HEK293T (cell line): ENCODE measurements at regions not wholly inside any gene's neighbourhood (a gene's known extent, or its start where the extent isn't known, plus 50 kb on each side); places are given as distances from the start of the nearest gene placed in this dataset.

ENCODE experiments used
- CTCF ChIA-PET: fragments of 350-600 bp; formaldehyde crosslinking; extraction: SDS; loops from one replicate; lab custom pipeline; 2021; ENCODE audit warnings: antibody characterized with exemption, inconsistent platforms; lab: Yijun Ruan, JAX
- POLR2A ChIA-PET: fragments of 350-600 bp; formaldehyde crosslinking; extraction: SDS; loops from one replicate; lab custom pipeline; 2020; ENCODE audit warnings: antibody characterized with exemption, inconsistent platforms; lab: Yijun Ruan, JAX
- DNase-seq: peaks from one replicate; pipeline ENCODE4 v3.0.0; 2012; ENCODE audit warnings: mixed read lengths; ENCODE audit errors: extremely low spot score
- ARNT ChIP-seq: fragments of 450-650 bp; IDR thresholded peaks from 2 replicates; pipeline ENCODE4 v1.6.1; 2017; ENCODE audit warnings: mild to moderate bottlenecking
- BHLHE40 ChIP-seq: fragments of 450-650 bp; IDR thresholded peaks from 2 replicates; pipeline ENCODE4 v1.6.1; 2016; ENCODE audit warnings: mild to moderate bottlenecking, moderate library complexity, borderline replicate concordance
- CTBP1 ChIP-seq: fragments of 450-650 bp; IDR thresholded peaks from 2 replicates; pipeline ENCODE4 v1.6.1; 2016; ENCODE audit warnings: borderline replicate concordance
- ELF4 ChIP-seq: fragments of 450-650 bp; IDR thresholded peaks from 2 replicates; pipeline ENCODE4 v1.6.1; 2017; ENCODE audit warnings: antibody characterized with exemption
- FOXA1 ChIP-seq: fragments of 450-650 bp; IDR thresholded peaks from 2 replicates; pipeline ENCODE4 v1.6.1; 2016; ENCODE audit warnings: mild to moderate bottlenecking
- FOXK2 ChIP-seq: fragments of 450-650 bp; IDR thresholded peaks from 2 replicates; pipeline ENCODE4 v1.6.1; 2016; ENCODE audit warnings: mild to moderate bottlenecking
- FOXM1 ChIP-seq: fragments of 450-650 bp; IDR thresholded peaks from 2 replicates; pipeline ENCODE4 v1.6.1; 2017; ENCODE audit warnings: mild to moderate bottlenecking, borderline replicate concordance
- HDGF ChIP-seq: fragments of 450-650 bp; IDR thresholded peaks from 2 replicates; pipeline ENCODE4 v1.6.1; 2017; ENCODE audit warnings: antibody characterized with exemption, borderline replicate concordance
- L3MBTL2 ChIP-seq: fragments of 450-650 bp; conservative IDR thresholded peaks from 2 replicates; pipeline ENCODE4 v1.6.1; 2016; ENCODE audit warnings: mild to moderate bottlenecking
- LEF1 ChIP-seq: fragments of 450-650 bp; IDR thresholded peaks from 2 replicates; pipeline ENCODE4 v1.6.1; 2017; ENCODE audit warnings: mild to moderate bottlenecking, borderline replicate concordance
- NFRKB ChIP-seq: fragments of 450-650 bp; IDR thresholded peaks from 2 replicates; pipeline ENCODE4 v1.6.1; 2016; ENCODE audit warnings: mild to moderate bottlenecking, moderate library complexity
- PKNOX1 ChIP-seq: fragments of 450-650 bp; IDR thresholded peaks from 2 replicates; pipeline ENCODE4 v1.6.1; 2016
- SP1 ChIP-seq: fragments of 450-650 bp; IDR thresholded peaks from 2 replicates; pipeline ENCODE4 v1.6.1; 2017
- SUZ12 ChIP-seq: fragments of 450-650 bp; IDR thresholded peaks from 2 replicates; pipeline ENCODE4 v1.6.1; 2016; ENCODE audit warnings: mild to moderate bottlenecking
- TARDBP ChIP-seq: fragments of 450-650 bp; IDR thresholded peaks from 2 replicates; pipeline ENCODE4 v1.6.1; 2016
- ZNF384 ChIP-seq: fragments of 450-650 bp; IDR thresholded peaks from 2 replicates; pipeline ENCODE4 v1.6.1; 2016

GRCh38 chr9:118318770-118319431 lies 614.7 kb downstream of the TLR4 start:
- ChIA-PET POLR2A (no interaction called here), CTCF (no interaction called here)
- TF ChIP-seq LEF1 (no peak), CTBP1 (no peak), SP1 (no peak), NFRKB (no peak), FOXM1 (no peak), ELF4 (no peak), ARNT (no peak), SUZ12 (no peak)
- no peak for DNase-seq

GRCh38 chr9:118321788-118322187 lies 617.6 kb downstream of the TLR4 start:
- CTCF ChIA-PET, result no interaction called here
- DNase-seq, result no peak
- no peak for TF ChIP-seq ARNT
- TF ChIP-seq CTBP1, result no peak
- no peak for TF ChIP-seq FOXA1
- TF ChIP-seq PKNOX1, result no peak
- TF ChIP-seq NFRKB, result no peak
- TF ChIP-seq ZNF384, result no peak
- no peak for TF ChIP-seq FOXK2
- no peak for TF ChIP-seq LEF1
- TF ChIP-seq L3MBTL2, result no peak
- no peak for TF ChIP-seq HDGF
- TF ChIP-seq TARDBP, result no peak
- no peak for TF ChIP-seq ELF4
- TF ChIP-seq FOXM1, result no peak
- TF ChIP-seq BHLHE40, result no peak
- POLR2A ChIA-PET, result no interaction called here

- CTCF ChIA-PET, result no interaction called here
- POLR2A ChIA-PET, result no interaction called here
- TF ChIP-seq LEF1 (no peak), FOXK2 (no peak), FOXM1 (no peak), HDGF (no peak), ZNF384 (no peak), L3MBTL2 (no peak), BHLHE40 (no peak), NFRKB (no peak), CTBP1 (no peak), ARNT (no peak), TARDBP (no peak), FOXA1 (no peak), SUZ12 (no peak), PKNOX1 (no peak), SP1 (no peak), ELF4 (no peak)
- DNase-seq, result no peak
Measured at GRCh38 chr9:118324706-118325105, 620.5 kb downstream of the TLR4 start.

DNA sequence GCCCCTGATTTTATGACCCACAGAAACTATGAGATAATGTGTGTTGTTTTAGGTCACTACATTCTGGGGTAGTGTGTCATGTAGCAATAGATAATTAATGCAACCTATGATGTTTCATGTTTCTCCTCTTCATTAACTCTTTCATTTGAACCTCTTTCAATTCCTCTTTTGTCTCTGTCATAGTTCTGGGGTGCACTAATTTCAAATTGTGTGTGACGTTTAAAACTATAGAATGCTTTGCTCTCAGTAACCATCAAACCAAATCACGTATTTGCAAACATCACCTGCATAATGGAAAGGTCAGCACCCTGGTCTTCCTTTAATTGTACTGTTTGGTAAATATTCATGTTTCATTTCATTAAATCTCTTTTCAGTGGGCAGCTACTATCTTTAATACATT lies 621.6 kb downstream of the TLR4 start:
- no peak for DNase-seq
- POLR2A ChIA-PET, result no interaction called here
- CTCF ChIA-PET, result no interaction called here
- TF ChIP-seq ARNT, result no peak
- no peak for TF ChIP-seq FOXA1

DNA sequence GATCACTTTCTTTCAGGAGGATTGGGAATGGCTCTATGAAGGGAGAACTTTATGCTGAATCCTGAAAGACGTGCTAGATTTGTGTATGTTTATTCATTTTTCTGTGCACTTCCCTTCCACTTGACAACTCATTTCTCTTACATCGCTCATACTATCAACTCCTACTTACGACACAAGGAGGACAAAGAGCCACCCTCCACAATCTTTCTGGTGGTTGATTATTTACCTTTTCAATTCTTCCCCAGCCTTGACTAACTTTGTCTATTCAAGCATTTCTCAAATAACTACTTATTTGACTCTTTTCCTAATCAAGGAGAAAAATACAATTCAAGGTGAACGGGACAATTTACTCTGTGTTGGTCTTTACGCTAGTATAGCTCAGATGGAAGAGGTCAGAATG lies 622.1 kb downstream of the TLR4 start:
- CTCF ChIA-PET, result no interaction called here
- DNase-seq, result no peak
- TF ChIP-seq L3MBTL2 (no peak), FOXA1 (no peak), SUZ12 (no peak), CTBP1 (no peak), FOXK2 (no peak)
- POLR2A ChIA-PET, result no interaction called here

- no peak for DNase-seq
- TF ChIP-seq PKNOX1, result no peak
- no peak for TF ChIP-seq SP1
- ChIA-PET CTCF (no interaction called here), POLR2A (no interaction called here)
Measured at GRCh38 chr9:118330191-118330986, 626.2 kb downstream of the TLR4 start.

GRCh38 chr9:118331622-118332045 lies 627.4 kb downstream of the TLR4 start:
- ChIA-PET CTCF (no interaction called here), POLR2A (no interaction called here)
- TF ChIP-seq NFRKB (no peak), CTBP1 (no peak), TARDBP (no peak)
- no peak for DNase-seq
